ENCODE measurements at regions not wholly inside any gene's neighbourhood (a gene's known extent, or its start where the extent isn't known, plus 50 kb on each side); places are given as distances from the start of the nearest gene placed in this dataset.

DNA sequence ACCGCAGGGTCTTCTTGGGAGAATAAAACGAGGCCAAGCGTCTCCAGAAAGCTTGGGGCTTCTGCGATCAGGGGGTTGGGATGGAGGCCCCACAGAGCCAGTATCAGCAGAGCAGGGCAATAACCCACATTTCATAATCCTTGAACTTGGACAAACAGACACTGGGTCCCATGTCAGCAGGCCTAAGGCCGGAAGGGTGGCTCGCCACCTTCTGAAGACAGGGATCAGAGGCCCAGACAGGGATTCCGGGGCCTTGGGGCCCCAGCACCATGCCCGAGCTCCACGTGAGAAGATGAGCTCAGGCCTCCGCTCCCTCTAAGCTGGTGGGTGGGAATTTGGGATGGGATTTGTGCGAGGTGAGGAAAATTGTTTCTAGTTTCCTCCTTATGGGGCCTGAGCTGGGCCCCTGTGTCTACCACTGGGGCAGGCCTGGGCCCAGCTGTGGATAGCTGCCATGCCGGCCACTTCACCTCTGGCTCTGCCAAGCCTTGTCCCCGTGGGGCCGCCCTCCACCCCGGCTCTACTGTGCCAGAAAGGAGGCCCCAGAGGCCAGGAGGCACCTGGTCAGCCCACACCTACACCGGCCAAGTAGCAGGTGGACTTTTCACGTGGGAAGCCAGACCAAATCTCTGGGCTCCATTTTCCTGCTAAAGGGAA, 67.2 kb upstream of the DLK1 start:
- no peaks in the 10 kb centered on the region for H3K9me3 ChIP-seq (ENCODE audit: insufficient read depth, low read length)
- TF ChIP-seq ZNF274 (IDR thresholded peaks at IDR 0.05; ENCODE audit: low read depth, low read length) (no peak), YY1 (IDR thresholded peaks at IDR 0.05; ENCODE audit: insufficient read depth, insufficient read length) (no peak), SUZ12 (IDR thresholded peaks at IDR 0.05; ENCODE audit: extremely low read depth, insufficient read depth, insufficient read length) (no peak)
- H3K4me3 ChIP-seq (ENCODE audit: insufficient read length, low read depth), result no peak overlapping the region
- no peak for DNase-seq (ENCODE audit: low read depth, low spot score)
- H3K36me3 ChIP-seq (ENCODE audit: insufficient read depth, insufficient read length, low read length), result no peaks in the 10 kb centered on the region
- peaks cover 6% of the 10 kb centered on the region for H3K4me1 ChIP-seq (ENCODE audit: insufficient read depth, insufficient read length)
- H3K27me3 ChIP-seq (ENCODE audit: insufficient read depth, insufficient read length), result no peaks in the 10 kb centered on the region
- no peak overlapping the region for H3K9ac ChIP-seq (ENCODE audit: insufficient read length, low read depth)

DNA sequence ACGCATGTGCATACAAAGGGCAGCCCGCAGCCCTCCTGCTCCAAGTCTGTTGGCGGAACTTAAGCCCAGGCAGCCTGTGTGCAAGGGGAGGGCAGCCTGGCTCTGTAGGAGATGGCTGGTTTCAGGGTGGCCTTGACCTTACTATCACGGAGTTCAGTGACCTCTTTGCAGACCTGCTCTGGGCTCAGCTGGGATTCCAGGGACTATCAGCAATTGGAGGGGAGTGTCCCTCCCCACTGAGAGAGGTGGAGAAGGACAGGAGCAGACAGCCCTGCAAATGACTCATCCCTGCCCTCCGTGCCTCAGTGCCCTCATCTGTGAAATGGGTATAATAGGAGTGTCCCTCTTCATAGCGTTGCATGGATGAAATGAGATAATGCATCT, 66.2 kb upstream of the DLK1 start:
- H3K36me3 ChIP-seq (ENCODE audit: insufficient read depth, insufficient read length, low read length), result no peaks in the 10 kb centered on the region
- no peak overlapping the region for H3K4me3 ChIP-seq (ENCODE audit: insufficient read length, low read depth)
- H3K27me3 ChIP-seq (ENCODE audit: insufficient read depth, insufficient read length), result no peaks in the 10 kb centered on the region
- H3K4me1 ChIP-seq (ENCODE audit: insufficient read depth, insufficient read length), result peaks cover 6% of the 10 kb centered on the region
- TF ChIP-seq YY1 (IDR thresholded peaks at IDR 0.05; ENCODE audit: insufficient read depth, insufficient read length) (no peak), SUZ12 (IDR thresholded peaks at IDR 0.05; ENCODE audit: extremely low read depth, insufficient read depth, insufficient read length) (no peak), ZNF274 (IDR thresholded peaks at IDR 0.05; ENCODE audit: low read depth, low read length) (no peak)
- H3K9me3 ChIP-seq (ENCODE audit: insufficient read depth, low read length), result no peaks in the 10 kb centered on the region
- no peak for DNase-seq (ENCODE audit: low read depth, low spot score)
- no peak overlapping the region for H3K9ac ChIP-seq (ENCODE audit: insufficient read length, low read depth)

DNA sequence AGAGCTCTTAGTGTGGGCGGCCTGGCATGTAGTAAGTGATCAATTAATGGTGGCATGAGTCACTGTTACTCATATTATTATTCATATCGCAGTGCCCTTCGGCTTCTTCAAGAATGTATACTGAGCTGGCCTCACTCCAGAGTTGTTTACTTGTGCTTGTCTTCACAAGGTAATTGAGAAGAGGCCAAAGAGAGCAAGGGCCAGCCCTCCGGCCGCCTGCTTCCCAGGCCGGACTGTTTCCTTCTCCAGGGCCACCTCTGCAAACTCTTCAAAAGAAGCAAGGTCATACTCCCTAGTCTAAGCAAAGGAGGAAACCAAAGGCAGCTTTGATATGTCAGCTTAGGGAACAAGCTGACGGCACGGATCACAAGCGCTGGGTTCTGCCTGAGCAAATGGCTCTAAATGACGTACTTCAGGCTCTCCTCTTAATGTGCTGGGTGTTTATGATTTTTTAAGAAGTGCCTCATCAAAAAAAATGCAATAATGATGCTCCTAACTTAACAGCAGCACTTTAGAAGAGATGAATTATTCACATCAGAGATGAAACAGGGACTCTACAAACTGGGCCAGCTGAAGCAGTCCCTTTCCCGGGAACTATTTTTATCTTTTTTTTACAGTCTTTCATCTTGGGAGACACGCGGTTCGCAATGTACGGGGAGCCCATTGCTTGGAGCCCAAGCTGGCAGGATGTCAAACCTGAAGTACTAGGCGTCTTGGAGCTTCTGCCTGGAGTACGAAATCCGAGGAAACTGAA, 65.6 kb upstream of the DLK1 start:
- no peak overlapping the region for H3K9ac ChIP-seq (ENCODE audit: insufficient read length, low read depth)
- H3K4me1 ChIP-seq (ENCODE audit: insufficient read depth, insufficient read length), result peaks cover 6% of the 10 kb centered on the region
- DNase-seq (ENCODE audit: low read depth, low spot score), result no peak
- no peaks in the 10 kb centered on the region for H3K9me3 ChIP-seq (ENCODE audit: insufficient read depth, low read length)
- no peaks in the 10 kb centered on the region for H3K27me3 ChIP-seq (ENCODE audit: insufficient read depth, insufficient read length)
- H3K36me3 ChIP-seq (ENCODE audit: insufficient read depth, insufficient read length, low read length), result no peaks in the 10 kb centered on the region
- TF ChIP-seq ZNF274 (IDR thresholded peaks at IDR 0.05; ENCODE audit: low read depth, low read length) (no peak), SUZ12 (IDR thresholded peaks at IDR 0.05; ENCODE audit: extremely low read depth, insufficient read depth, insufficient read length) (no peak), YY1 (IDR thresholded peaks at IDR 0.05; ENCODE audit: insufficient read depth, insufficient read length) (no peak)
- H3K4me3 ChIP-seq (ENCODE audit: insufficient read length, low read depth), result no peak overlapping the region

DNA sequence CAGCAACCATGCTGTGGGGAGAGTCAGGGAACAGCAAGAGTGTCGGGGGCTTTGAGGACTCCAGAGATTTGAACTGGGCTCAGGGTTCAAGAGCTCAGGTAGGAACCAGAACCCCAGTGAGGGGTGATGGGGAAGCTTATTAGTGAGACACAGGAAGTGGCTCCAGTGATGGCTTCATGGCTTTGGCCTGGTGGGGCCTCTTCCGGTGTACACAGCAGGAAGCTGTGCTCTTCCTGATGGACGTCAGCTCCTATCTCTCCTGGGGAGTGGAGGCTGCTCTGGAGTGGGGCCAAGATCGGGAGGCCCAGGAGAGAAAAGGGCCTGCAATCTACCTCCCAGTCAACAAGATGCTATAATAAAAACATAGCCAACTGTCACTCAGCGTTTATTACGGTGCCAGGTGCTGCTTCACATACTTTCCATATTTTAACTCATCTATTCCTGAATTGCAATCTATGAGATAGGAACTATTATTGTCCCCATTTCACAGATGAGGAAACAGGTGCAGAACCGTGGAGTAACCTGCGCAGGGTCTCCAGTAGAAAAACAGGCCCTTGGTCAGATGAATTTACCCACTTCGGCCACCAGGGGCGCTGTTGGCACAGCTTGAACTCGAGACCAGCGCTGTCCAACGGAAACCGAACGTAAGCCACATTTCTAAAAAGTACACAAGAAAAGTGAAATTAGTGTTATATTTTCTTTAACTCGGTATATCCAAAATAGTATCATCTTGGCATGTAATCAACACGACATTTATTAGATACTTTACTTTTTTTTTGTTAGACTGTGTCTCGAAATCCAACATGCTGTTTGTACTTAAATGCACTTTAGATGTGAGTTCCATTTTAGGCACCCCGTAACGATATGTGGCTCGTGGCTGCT, 63.6 kb upstream of the DLK1 start:
- DNase-seq (ENCODE audit: low read depth, low spot score), result peak; percentile 54
- H3K9ac ChIP-seq (ENCODE audit: insufficient read length, low read depth), result no peak overlapping the region
- H3K4me3 ChIP-seq (ENCODE audit: insufficient read length, low read depth), result no peak overlapping the region

DNA sequence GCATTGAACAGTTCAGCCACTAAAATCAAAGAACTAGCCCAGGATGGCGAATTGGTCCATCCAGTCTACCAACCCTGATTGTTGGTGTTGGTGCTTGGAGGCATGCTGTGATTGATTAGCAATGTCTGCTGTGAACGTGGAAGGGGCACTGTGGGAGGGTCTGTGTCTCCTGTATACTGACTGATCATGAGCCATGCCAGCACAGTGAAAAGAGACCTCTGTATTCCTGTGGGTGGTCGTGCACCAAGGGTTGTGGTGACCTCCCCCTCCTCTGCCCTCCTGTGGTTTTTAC, 63.0 kb upstream of the DLK1 start:
- TF ChIP-seq ZNF274 (IDR thresholded peaks at IDR 0.05; ENCODE audit: low read depth, low read length), result no peak
- no peak overlapping the region for H3K4me3 ChIP-seq (ENCODE audit: insufficient read length, low read depth)
- no peaks in the 10 kb centered on the region for H3K36me3 ChIP-seq (ENCODE audit: insufficient read depth, insufficient read length, low read length)
- no peaks in the 10 kb centered on the region for H3K27me3 ChIP-seq (ENCODE audit: insufficient read depth, insufficient read length)
- H3K9ac ChIP-seq (ENCODE audit: insufficient read length, low read depth), result no peak overlapping the region
- DNase-seq (ENCODE audit: low read depth, low spot score), result no peak
- H3K4me1 ChIP-seq (ENCODE audit: insufficient read depth, insufficient read length), result peaks cover 5% of the 10 kb centered on the region
- no peaks in the 10 kb centered on the region for H3K9me3 ChIP-seq (ENCODE audit: insufficient read depth, low read length)

More for the DNA sequence above, 63.6 kb upstream of the DLK1 start:
- peaks cover 8% of the 10 kb centered on the region for H3K4me1 ChIP-seq (ENCODE audit: insufficient read depth, insufficient read length)
- no peaks in the 10 kb centered on the region for H3K27me3 ChIP-seq (ENCODE audit: insufficient read depth, insufficient read length)
- TF ChIP-seq ZNF274 (IDR thresholded peaks at IDR 0.05; ENCODE audit: low read depth, low read length) (no peak), SUZ12 (IDR thresholded peaks at IDR 0.05; ENCODE audit: extremely low read depth, insufficient read depth, insufficient read length) (no peak), YY1 (IDR thresholded peaks at IDR 0.05; ENCODE audit: insufficient read depth, insufficient read length) (no peak)
- no peaks in the 10 kb centered on the region for H3K9me3 ChIP-seq (ENCODE audit: insufficient read depth, low read length)
- H3K36me3 ChIP-seq (ENCODE audit: insufficient read depth, insufficient read length, low read length), result no peaks in the 10 kb centered on the region

DNA sequence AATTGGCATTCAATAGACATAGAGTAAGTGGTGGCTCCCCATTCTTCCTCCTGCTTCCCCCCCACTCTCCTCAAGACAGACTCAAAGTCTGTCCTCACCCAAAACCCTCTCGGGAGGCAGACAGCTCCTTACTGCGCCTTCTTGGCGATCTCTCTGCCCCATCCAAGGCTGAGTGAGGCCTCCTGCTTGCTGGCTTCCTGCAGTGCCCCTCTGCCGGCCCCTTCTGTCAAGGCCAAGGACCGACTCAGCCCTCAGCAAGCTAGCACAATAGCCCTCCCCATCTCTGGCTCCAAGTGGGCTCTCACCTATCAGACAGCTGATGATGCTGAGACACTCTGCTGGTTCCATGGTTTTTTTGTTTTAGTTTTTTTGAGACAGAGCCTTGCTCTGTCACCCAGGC, 62.5 kb upstream of the DLK1 start:
- TF ChIP-seq SUZ12 (IDR thresholded peaks at IDR 0.05; ENCODE audit: extremely low read depth, insufficient read depth, insufficient read length) (no peak), YY1 (IDR thresholded peaks at IDR 0.05; ENCODE audit: insufficient read depth, insufficient read length) (no peak), ZNF274 (IDR thresholded peaks at IDR 0.05; ENCODE audit: low read depth, low read length) (no peak)
- Histone ChIP-seq H3K4me3 (ENCODE audit: insufficient read length, low read depth) (no peak overlapping the region), H3K4me1 (ENCODE audit: insufficient read depth, insufficient read length) (peaks cover 9% of the 10 kb centered on the region), H3K36me3 (ENCODE audit: insufficient read depth, insufficient read length, low read length) (no peaks in the 10 kb centered on the region), H3K9ac (ENCODE audit: insufficient read length, low read depth) (no peak overlapping the region), H3K9me3 (ENCODE audit: insufficient read depth, low read length) (no peaks in the 10 kb centered on the region), H3K27me3 (ENCODE audit: insufficient read depth, insufficient read length) (no peaks in the 10 kb centered on the region)
- DNase-seq (ENCODE audit: low read depth, low spot score), result no peak
